HEK293 (cell line): ENCODE measurements at regions not wholly inside any gene's neighbourhood (a gene's known extent, or its start where the extent isn't known, plus 50 kb on each side); places are given as distances from the start of the nearest gene placed in this dataset.

ENCODE experiments used
- BCL11B ChIP-seq: fragments of 450-650 bp; formaldehyde crosslinking; IDR thresholded peaks from 2 replicates; pipeline ENCODE4 v1.5.1; 2016; ENCODE audit warnings: low read depth, missing biosample characterization, missing genetic modification characterization
- SP3 ChIP-seq: fragments of 450-650 bp; formaldehyde crosslinking; IDR thresholded peaks from 2 replicates; pipeline ENCODE4 v1.5.1; 2016; ENCODE audit warnings: missing biosample characterization, missing genetic modification characterization
- ZNF121 ChIP-seq: fragments of 450-650 bp; formaldehyde crosslinking; IDR thresholded peaks from 2 replicates; pipeline ENCODE4 v1.5.1; 2016; ENCODE audit warnings: missing biosample characterization, missing genetic modification characterization
- ZNF202 ChIP-seq: fragments of 450-650 bp; formaldehyde crosslinking; IDR thresholded peaks from 2 replicates; pipeline ENCODE4 v1.5.1; 2016; ENCODE audit warnings: missing biosample characterization, missing genetic modification characterization, borderline replicate concordance
- ZNF623 ChIP-seq: fragments of 450-650 bp; formaldehyde crosslinking; IDR thresholded peaks from 2 replicates; pipeline ENCODE4 v1.5.1; 2016; ENCODE audit warnings: missing biosample characterization, missing genetic modification characterization
- TF ChIP-seq, protein P1 (sequence below): fragments of 450-650 bp; formaldehyde crosslinking; IDR thresholded peaks from 2 replicates; pipeline ENCODE4 v1.5.1; 2017; ENCODE audit warnings: missing biosample characterization, missing genetic modification characterization
- TF ChIP-seq, protein P2 (sequence below): fragments of 450-650 bp; formaldehyde crosslinking; IDR thresholded peaks from 2 replicates; pipeline ENCODE4 v1.5.1; 2016; ENCODE audit warnings: missing biosample characterization, missing genetic modification characterization
- TF ChIP-seq, protein P3 (sequence below): fragments of 450-650 bp; formaldehyde crosslinking; IDR thresholded peaks from 2 replicates; pipeline ENCODE4 v1.5.1; 2016; ENCODE audit warnings: missing biosample characterization, missing genetic modification characterization
- TF ChIP-seq, protein P4 (sequence below): fragments of 450-650 bp; formaldehyde crosslinking; IDR thresholded peaks from 2 replicates; pipeline ENCODE4 v1.5.1; 2016; ENCODE audit warnings: missing biosample characterization, missing genetic modification characterization

DNA sequence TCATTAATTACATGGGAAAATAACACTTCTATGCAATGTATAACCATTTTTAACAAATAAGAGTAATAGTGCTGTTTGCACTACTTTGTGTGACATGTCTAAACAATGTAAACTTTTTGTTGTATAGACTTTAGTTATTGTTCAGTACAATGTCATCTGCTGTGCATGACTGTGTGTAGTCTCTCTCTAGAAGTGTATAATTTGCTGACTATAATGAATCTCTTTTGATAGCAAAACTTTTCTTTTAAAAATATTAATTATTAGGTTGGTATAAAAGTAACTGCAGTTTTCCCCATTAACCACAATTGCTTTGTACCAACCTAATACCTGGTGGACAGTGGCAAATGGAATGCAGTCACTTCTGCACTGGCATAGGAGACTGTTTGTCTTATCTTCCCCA lies 124.2 kb upstream of the SGK1 start:
- TF ChIP-seq, protein P1, sequence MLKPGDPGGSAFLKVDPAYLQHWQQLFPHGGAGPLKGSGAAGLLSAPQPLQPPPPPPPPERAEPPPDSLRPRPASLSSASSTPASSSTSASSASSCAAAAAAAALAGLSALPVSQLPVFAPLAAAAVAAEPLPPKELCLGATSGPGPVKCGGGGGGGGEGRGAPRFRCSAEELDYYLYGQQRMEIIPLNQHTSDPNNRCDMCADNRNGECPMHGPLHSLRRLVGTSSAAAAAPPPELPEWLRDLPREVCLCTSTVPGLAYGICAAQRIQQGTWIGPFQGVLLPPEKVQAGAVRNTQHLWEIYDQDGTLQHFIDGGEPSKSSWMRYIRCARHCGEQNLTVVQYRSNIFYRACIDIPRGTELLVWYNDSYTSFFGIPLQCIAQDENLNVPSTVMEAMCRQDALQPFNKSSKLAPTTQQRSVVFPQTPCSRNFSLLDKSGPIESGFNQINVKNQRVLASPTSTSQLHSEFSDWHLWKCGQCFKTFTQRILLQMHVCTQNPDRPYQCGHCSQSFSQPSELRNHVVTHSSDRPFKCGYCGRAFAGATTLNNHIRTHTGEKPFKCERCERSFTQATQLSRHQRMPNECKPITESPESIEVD (tag by site-specific recombination), result no peak
- no peak for TF ChIP-seq ZNF121
- TF ChIP-seq, protein P2, sequence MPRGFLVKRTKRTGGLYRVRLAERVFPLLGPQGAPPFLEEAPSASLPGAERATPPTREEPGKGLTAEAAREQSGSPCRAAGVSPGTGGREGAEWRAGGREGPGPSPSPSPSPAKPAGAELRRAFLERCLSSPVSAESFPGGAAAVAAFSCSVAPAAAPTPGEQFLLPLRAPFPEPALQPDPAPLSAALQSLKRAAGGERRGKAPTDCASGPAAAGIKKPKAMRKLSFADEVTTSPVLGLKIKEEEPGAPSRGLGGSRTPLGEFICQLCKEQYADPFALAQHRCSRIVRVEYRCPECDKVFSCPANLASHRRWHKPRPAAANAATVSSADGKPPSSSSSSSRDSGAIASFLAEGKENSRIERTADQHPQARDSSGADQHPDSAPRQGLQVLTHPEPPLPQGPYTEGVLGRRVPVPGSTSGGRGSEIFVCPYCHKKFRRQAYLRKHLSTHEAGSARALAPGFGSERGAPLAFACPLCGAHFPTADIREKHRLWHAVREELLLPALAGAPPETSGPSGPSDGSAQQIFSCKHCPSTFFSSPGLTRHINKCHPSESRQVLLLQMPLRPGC, result no peak
- TF ChIP-seq ZNF623, result no peak
- TF ChIP-seq, protein P3, sequence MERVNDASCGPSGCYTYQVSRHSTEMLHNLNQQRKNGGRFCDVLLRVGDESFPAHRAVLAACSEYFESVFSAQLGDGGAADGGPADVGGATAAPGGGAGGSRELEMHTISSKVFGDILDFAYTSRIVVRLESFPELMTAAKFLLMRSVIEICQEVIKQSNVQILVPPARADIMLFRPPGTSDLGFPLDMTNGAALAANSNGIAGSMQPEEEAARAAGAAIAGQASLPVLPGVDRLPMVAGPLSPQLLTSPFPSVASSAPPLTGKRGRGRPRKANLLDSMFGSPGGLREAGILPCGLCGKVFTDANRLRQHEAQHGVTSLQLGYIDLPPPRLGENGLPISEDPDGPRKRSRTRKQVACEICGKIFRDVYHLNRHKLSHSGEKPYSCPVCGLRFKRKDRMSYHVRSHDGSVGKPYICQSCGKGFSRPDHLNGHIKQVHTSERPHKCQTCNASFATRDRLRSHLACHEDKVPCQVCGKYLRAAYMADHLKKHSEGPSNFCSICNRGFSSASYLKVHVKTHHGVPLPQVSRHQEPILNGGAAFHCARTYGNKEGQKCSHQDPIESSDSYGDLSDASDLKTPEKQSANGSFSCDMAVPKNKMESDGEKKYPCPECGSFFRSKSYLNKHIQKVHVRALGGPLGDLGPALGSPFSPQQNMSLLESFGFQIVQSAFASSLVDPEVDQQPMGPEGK (tag by site-specific recombination), result no peak
- no peak for TF ChIP-seq BCL11B (tag by site-specific recombination)
- TF ChIP-seq, protein P4, sequence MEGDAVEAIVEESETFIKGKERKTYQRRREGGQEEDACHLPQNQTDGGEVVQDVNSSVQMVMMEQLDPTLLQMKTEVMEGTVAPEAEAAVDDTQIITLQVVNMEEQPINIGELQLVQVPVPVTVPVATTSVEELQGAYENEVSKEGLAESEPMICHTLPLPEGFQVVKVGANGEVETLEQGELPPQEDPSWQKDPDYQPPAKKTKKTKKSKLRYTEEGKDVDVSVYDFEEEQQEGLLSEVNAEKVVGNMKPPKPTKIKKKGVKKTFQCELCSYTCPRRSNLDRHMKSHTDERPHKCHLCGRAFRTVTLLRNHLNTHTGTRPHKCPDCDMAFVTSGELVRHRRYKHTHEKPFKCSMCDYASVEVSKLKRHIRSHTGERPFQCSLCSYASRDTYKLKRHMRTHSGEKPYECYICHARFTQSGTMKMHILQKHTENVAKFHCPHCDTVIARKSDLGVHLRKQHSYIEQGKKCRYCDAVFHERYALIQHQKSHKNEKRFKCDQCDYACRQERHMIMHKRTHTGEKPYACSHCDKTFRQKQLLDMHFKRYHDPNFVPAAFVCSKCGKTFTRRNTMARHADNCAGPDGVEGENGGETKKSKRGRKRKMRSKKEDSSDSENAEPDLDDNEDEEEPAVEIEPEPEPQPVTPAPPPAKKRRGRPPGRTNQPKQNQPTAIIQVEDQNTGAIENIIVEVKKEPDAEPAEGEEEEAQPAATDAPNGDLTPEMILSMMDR, result no peak
- TF ChIP-seq SP3 (tag by site-specific recombination), result no peak
- no peak for TF ChIP-seq ZNF202
